Loucy (cell line): ENCODE measurements at regions not wholly inside any gene's neighbourhood (a gene's known extent, or its start where the extent isn't known, plus 50 kb on each side); places are given as distances from the start of the nearest gene placed in this dataset.
"Not testable (repeated sequence)": the region's sequence is repeated elsewhere in the genome, so short reads cannot be mapped to it uniquely, and the experiment has no call there.

Experiments
- H2AFZ ChIP-seq: fragments of 200-600 bp; sonication (generic); 2 replicates; pipeline ENCODE4 v1.6.0; 2016; ENCODE audit warnings: antibody characterized with exemption, mild to moderate bottlenecking, low read length, moderate library complexity
- H3F3A ChIP-seq: fragments of 200-600 bp; 2 replicates; pipeline ENCODE4 v1.6.0; 2016; ENCODE audit warnings: antibody characterized with exemption, low read depth, mild to moderate bottlenecking
- H3K27me3 ChIP-seq: fragments of 200-600 bp; sonication (generic); 2 replicates; pipeline ENCODE4 v1.6.1; 2014; ENCODE audit warnings: low read length, mild to moderate bottlenecking; ENCODE audit not compliant: insufficient read depth, poor library complexity, severe bottlenecking
- H3K36me3 ChIP-seq: fragments of 200-600 bp; sonication (generic); 2 replicates; pipeline ENCODE4 v1.6.1; 2016; ENCODE audit warnings: low read length; ENCODE audit not compliant: insufficient read depth
- H3K4me1 ChIP-seq: fragments of 200-600 bp; sonication (generic); 2 replicates; pipeline ENCODE4 v1.5.1; 2014; ENCODE audit warnings: low read length, mild to moderate bottlenecking; ENCODE audit not compliant: insufficient read depth, poor library complexity, severe bottlenecking
- H3K4me2 ChIP-seq: fragments of 200-600 bp; sonication (generic); 2 replicates; pipeline ENCODE4 v1.6.0; 2014; ENCODE audit warnings: antibody characterized with exemption, low read length, low read depth, mild to moderate bottlenecking; ENCODE audit not compliant: poor library complexity, severe bottlenecking
- H3K4me3 ChIP-seq: fragments of 200-600 bp; sonication (generic); 2 replicates; pipeline ENCODE4 v1.5.1; 2014; ENCODE audit warnings: low read length, mild to moderate bottlenecking, mixed read lengths; ENCODE audit not compliant: poor library complexity, severe bottlenecking
- H3K79me2 ChIP-seq: fragments of 200-600 bp; sonication (generic); 2 replicates; pipeline ENCODE4 v1.6.1; 2014; ENCODE audit warnings: low read length; ENCODE audit not compliant: insufficient read depth
- H3K9ac ChIP-seq: fragments of 200-600 bp; sonication (generic); 2 replicates; pipeline ENCODE4 v1.6.0; 2014; ENCODE audit warnings: mild to moderate bottlenecking, low read depth, low read length, moderate library complexity; ENCODE audit not compliant: poor library complexity, severe bottlenecking
- H3K9me2 ChIP-seq: fragments of 200-600 bp; sonication (generic); replicated peaks from 2 replicates; pipeline ENCODE4 v1.6.1; 2016; ENCODE audit warnings: low read depth, low read length, mixed read lengths
- H3K9me3 ChIP-seq: fragments of 200-600 bp; sonication (generic); 2 replicates; pipeline ENCODE4 v1.6.1; 2014; ENCODE audit warnings: mild to moderate bottlenecking, antibody characterized with exemption, low read length, low read depth; ENCODE audit not compliant: insufficient read depth
- H4K20me1 ChIP-seq: fragments of 200-600 bp; sonication (generic); 2 replicates; pipeline ENCODE4 v1.6.0; 2014; ENCODE audit warnings: antibody characterized with exemption, low read length, mild to moderate bottlenecking; ENCODE audit not compliant: insufficient read depth, poor library complexity, severe bottlenecking
- EZH2phosphoT487 ChIP-seq: fragments of 200-600 bp; IDR thresholded peaks from 2 replicates; pipeline ENCODE4 v1.6.1; 2018; ENCODE audit warnings: antibody characterized with exemption, mild to moderate bottlenecking, moderate library complexity, borderline replicate concordance
- TF ChIP-seq, protein P1 (sequence below): fragments of 200-600 bp; sonication (generic); conservative IDR thresholded peaks from 2 replicates; pipeline ENCODE4 v1.5.1; 2014; ENCODE audit warnings: mild to moderate bottlenecking, antibody characterized with exemption, low read length

- TF ChIP-seq, protein P1, sequence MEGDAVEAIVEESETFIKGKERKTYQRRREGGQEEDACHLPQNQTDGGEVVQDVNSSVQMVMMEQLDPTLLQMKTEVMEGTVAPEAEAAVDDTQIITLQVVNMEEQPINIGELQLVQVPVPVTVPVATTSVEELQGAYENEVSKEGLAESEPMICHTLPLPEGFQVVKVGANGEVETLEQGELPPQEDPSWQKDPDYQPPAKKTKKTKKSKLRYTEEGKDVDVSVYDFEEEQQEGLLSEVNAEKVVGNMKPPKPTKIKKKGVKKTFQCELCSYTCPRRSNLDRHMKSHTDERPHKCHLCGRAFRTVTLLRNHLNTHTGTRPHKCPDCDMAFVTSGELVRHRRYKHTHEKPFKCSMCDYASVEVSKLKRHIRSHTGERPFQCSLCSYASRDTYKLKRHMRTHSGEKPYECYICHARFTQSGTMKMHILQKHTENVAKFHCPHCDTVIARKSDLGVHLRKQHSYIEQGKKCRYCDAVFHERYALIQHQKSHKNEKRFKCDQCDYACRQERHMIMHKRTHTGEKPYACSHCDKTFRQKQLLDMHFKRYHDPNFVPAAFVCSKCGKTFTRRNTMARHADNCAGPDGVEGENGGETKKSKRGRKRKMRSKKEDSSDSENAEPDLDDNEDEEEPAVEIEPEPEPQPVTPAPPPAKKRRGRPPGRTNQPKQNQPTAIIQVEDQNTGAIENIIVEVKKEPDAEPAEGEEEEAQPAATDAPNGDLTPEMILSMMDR, result no peak
- no peak for TF ChIP-seq EZH2phosphoT487
- Histone ChIP-seq H2AFZ (no peak overlapping the region), H3K9me3 (peaks cover 11% of the 10 kb centered on the region; the same call in 1 of the 2 replicates), H3K4me2 (no peak overlapping the region), H3K4me1 (no peaks in the 10 kb centered on the region), H3K9me2 (no peaks in the 10 kb centered on the region), H3F3A (no peaks in the 10 kb centered on the region), H3K79me2 (no peaks in the 10 kb centered on the region), H3K9ac (no peak overlapping the region), H3K27me3 (no peaks in the 10 kb centered on the region), H3K4me3 (no peak overlapping the region), H4K20me1 (no peaks in the 10 kb centered on the region), H3K36me3 (no peaks in the 10 kb centered on the region)
Measured at GRCh38 chr12:68984796-68985573, 52.0 kb upstream of the CPM start.

DNA sequence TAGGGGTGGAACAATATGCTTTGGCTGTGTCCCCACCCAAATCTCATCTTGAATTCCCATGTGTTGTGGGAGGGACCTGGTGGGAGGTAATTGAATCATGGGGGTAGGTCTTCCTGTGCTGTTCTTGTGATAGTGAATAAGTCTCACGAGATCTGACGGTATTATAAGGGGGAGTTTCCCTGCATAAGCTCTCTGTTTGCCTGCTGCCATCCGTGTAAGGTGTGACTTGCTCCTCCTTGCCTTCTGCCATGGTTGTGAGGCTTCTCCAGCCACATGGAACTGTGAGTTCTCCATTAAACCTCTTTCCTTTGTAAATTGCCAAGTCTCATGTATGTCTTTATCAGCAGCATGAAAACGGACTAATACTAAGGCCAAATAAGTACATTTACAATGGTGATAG is 64.6 kb upstream of the CPM start:
- H3K4me2 ChIP-seq, result not testable (repeated sequence)

DNA sequence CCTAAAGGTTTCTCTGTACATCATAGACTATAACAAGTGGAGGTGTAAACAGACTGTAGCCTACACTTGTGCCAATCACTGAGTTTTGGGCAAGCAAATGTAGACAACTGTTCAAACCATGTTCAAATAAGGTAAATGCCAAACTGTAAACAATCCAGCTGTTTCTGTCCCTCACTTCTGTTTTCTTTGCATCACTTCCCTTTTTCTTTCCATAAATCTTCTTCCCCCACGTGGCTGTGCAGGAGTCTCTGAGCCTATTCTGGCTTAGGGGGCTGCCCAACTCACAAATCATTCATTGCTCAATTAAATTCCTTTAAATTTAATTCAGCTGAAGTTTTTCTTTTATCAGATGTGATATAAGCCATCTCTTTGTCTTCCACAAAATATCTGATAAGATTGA is 65.1 kb upstream of the CPM start:
- no peaks in the 10 kb centered on the region for H3K36me3 ChIP-seq
- H3K9ac ChIP-seq, result no peak overlapping the region
- no peak overlapping the region for H2AFZ ChIP-seq
- 0 out of 2 replicates have a peak, but pooled peaks cover 4% of the 10 kb centered on the region for H3K9me3 ChIP-seq
- H3K4me3 ChIP-seq, result no peak overlapping the region
- H3K4me2 ChIP-seq, result no peak overlapping the region
- no peaks in the 10 kb centered on the region for H3F3A ChIP-seq
- H3K4me1 ChIP-seq, result no peaks in the 10 kb centered on the region
- H3K9me2 ChIP-seq, result no peaks in the 10 kb centered on the region
- no peak for TF ChIP-seq EZH2phosphoT487
- TF ChIP-seq, protein P1, result no peak
- no peaks in the 10 kb centered on the region for H4K20me1 ChIP-seq
- no peaks in the 10 kb centered on the region for H3K79me2 ChIP-seq
- no peaks in the 10 kb centered on the region for H3K27me3 ChIP-seq

More for the DNA sequence above, 64.6 kb upstream of the CPM start:
- not testable (repeated sequence) for H3K27me3 ChIP-seq, H2AFZ ChIP-seq, H4K20me1 ChIP-seq, H3K9me3 ChIP-seq, H3K36me3 ChIP-seq, H3K9me2 ChIP-seq, H3F3A ChIP-seq, H3K9ac ChIP-seq, H3K4me3 ChIP-seq, H3K4me1 ChIP-seq, H3K79me2 ChIP-seq

- H3K79me2 ChIP-seq, result no peaks in the 10 kb centered on the region
- H3K4me1 ChIP-seq, result no peaks in the 10 kb centered on the region
- H3K4me3 ChIP-seq, result no peak overlapping the region
- H3F3A ChIP-seq, result no peaks in the 10 kb centered on the region
- H3K27me3 ChIP-seq, result no peaks in the 10 kb centered on the region
- TF ChIP-seq EZH2phosphoT487, result no peak
- TF ChIP-seq, protein P1, result no peak
- H3K9me2 ChIP-seq, result no peaks in the 10 kb centered on the region
- no peak overlapping the region for H3K9ac ChIP-seq
- 0 out of 2 replicates have a peak, but pooled peaks cover 4% of the 10 kb centered on the region for H3K9me3 ChIP-seq
- H3K36me3 ChIP-seq, result no peaks in the 10 kb centered on the region
- H2AFZ ChIP-seq, result no peak overlapping the region
- no peaks in the 10 kb centered on the region for H4K20me1 ChIP-seq
- no peak overlapping the region for H3K4me2 ChIP-seq
Measured at GRCh38 chr12:69000074-69000473, 67.1 kb upstream of the CPM start.
